ENCODE measurements at regions not wholly inside any gene's neighbourhood (a gene's known extent, or its start where the extent isn't known, plus 50 kb on each side); places are given as distances from the start of the nearest gene placed in this dataset.

DNA sequence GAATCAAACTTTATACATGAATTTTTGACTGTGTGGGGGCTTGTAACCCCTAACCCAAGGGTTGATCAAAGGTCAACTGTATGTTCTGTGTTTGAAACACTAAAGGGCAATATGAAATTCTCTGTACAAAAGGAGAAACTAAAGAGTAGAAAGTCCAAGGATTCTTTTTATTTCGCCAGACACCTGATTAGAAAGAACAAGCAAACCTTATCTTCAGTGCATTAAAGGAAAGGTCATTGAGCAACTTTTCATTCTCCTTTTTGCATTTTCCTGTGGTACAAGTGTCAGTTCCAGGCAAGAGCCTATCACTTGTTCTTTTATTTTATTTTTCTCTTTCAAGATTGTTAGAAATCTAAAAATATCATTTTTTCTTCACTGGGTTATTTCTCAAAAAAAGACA, 430.1 kb upstream of the EPHA3 start:
- no peak overlapping the region for H2AFZ ChIP-seq (ENCODE audit: low read length)
- no peak overlapping the region for H3K27ac ChIP-seq (ENCODE audit: low read depth, low read length)
- no peaks in the 10 kb centered on the region for H3K79me2 ChIP-seq (ENCODE audit: control insufficient read depth in 1 of 2, insufficient read depth in 2 of 2, low read length in 2 of 2)
- no peak overlapping the region for H4K91ac ChIP-seq (replicated peaks; ENCODE audit: insufficient read length, low read length)
- no peaks in the 10 kb centered on the region for H3K36me3 ChIP-seq (ENCODE audit: control insufficient read depth in 2 of 4, insufficient read depth in 4 of 4, low read length in 3 of 4)
- FAIRE-seq (no peak), DNase-seq (ENCODE audit: low read depth in 1 of 2, low spot score in 2 of 2) (no peak)
- no peak overlapping the region for H2BK20ac ChIP-seq (ENCODE audit: low read length)
- H3K9me3 ChIP-seq (ENCODE audit: insufficient read depth in 2 of 2, low read depth in 1 of 2, low read length in 1 of 2) = no peaks in the 10 kb centered on the region
- no peak overlapping the region for H4K5ac ChIP-seq (ENCODE audit: insufficient read length, low read depth, low read length)
- no peak overlapping the region for H4K8ac ChIP-seq (ENCODE audit: extremely low read depth, insufficient read depth, low read length)
- ChIA-PET CTCF (ENCODE audit: partially characterized antibody) (no interaction called here), POLR2A (ENCODE audit: partially characterized antibody) (no interaction called here)
- 83% methylated on average over 1 of the region's 1 CpG; no CpG with 5 or more reads in 1 of the 2 experiments for WGBS, 2 experiments (ENCODE audit: extremely low coverage in 1 of 2, insufficient coverage in 1 of 2, insufficient read length in 1 of 2, insufficient replicate concordance in 2 of 2, low coverage in 1 of 2, low lambda C conversion rate in 2 of 2, missing lambda C conversion rate in 1 of 2)
- no peak overlapping the region for H3K4me2 ChIP-seq (ENCODE audit: insufficient read depth in 1 of 2, low read depth in 2 of 2, low read length in 2 of 2)
- H3K27me3 ChIP-seq (replicated peaks in 1 of 4; ENCODE audit: control insufficient read depth in 3 of 4, extremely low read depth in 1 of 4, insufficient read depth in 3 of 4, low read length in 3 of 4) = no peaks in the 10 kb centered on the region
- H4K20me1 ChIP-seq (replicated peaks in 1 of 2; ENCODE audit: control insufficient read depth in 1 of 2, insufficient read depth in 2 of 2, low read length in 2 of 2) = no peaks in the 10 kb centered on the region
- no peak overlapping the region for H3K23ac ChIP-seq (ENCODE audit: insufficient read length)
- no peak overlapping the region for H3K4ac ChIP-seq (replicated peaks; ENCODE audit: insufficient read length, low read depth, low read length)
- H3K14ac ChIP-seq (ENCODE audit: insufficient read length) = no peak overlapping the region
- no peak overlapping the region for H3K56ac ChIP-seq (replicated peaks; ENCODE audit: insufficient read length, low read depth, low read length)
- H3K79me1 ChIP-seq (ENCODE audit: low read depth, low read length) = no peaks in the 10 kb centered on the region
- H3K23me2 ChIP-seq (ENCODE audit: low read depth, low read length) = no peaks in the 10 kb centered on the region
- no peak overlapping the region for H2BK5ac ChIP-seq (ENCODE audit: low read depth, low read length)
- H2AK5ac ChIP-seq (ENCODE audit: low read depth, low read length) = no peak overlapping the region
- H3K9ac ChIP-seq (replicated peaks in 1 of 4; ENCODE audit: extremely low read depth in 1 of 4, low read depth in 3 of 4, low read length in 3 of 4) = no peak overlapping the region
- H3K4me3 ChIP-seq (ENCODE audit: extremely low read depth in 1 of 4, insufficient read depth in 2 of 4, low read depth in 3 of 4, low read length in 4 of 4) = no peak overlapping the region
- H2BK15ac ChIP-seq (ENCODE audit: low read length) = no peak overlapping the region
- no peak overlapping the region for H3K18ac ChIP-seq (ENCODE audit: extremely low read depth, low read length)
- no peaks in the 10 kb centered on the region for H3K4me1 ChIP-seq (replicated peaks in 1 of 4; ENCODE audit: control insufficient read depth in 3 of 4, insufficient read depth in 4 of 4, low read length in 3 of 4)
- H2BK12ac ChIP-seq (ENCODE audit: low read depth, low read length) = no peak overlapping the region
- H2BK120ac ChIP-seq (replicated peaks; ENCODE audit: low read depth, low read length) = no peak overlapping the region
- TF ChIP-seq RFX5 (IDR thresholded peaks at IDR 0.05; ENCODE audit: borderline replicate concordance, low read depth, low read length) (no peak), NANOG (IDR thresholded peaks at IDR 0.05; ENCODE audit: insufficient read depth, low read depth, low read length, poor library complexity, severe bottlenecking) (no peak), TCF12 (IDR thresholded peaks at IDR 0.05; ENCODE audit: low read depth, low read length) (no peak), PHF8 (conservative IDR thresholded peaks at IDR 0.05; ENCODE audit: low read depth, low read length) (no peak), ATF2 (IDR thresholded peaks at IDR 0.05; ENCODE audit: low read length) (no peak), SIRT6 (IDR thresholded peaks at IDR 0.05; ENCODE audit: low read length) (no peak), TAF7 (optimal IDR thresholded peaks at IDR 0.05; ENCODE audit: borderline replicate concordance, low read depth, low read length) (no peak), SIX5 (IDR thresholded peaks at IDR 0.05; ENCODE audit: low read depth, low read length) (no peak), RNF2 (IDR thresholded peaks at IDR 0.05; ENCODE audit: borderline replicate concordance, low read depth, low read length, missing control alignments, poor library complexity, severe bottlenecking) (no peak)
- TF ChIP-seq, protein P1, sequence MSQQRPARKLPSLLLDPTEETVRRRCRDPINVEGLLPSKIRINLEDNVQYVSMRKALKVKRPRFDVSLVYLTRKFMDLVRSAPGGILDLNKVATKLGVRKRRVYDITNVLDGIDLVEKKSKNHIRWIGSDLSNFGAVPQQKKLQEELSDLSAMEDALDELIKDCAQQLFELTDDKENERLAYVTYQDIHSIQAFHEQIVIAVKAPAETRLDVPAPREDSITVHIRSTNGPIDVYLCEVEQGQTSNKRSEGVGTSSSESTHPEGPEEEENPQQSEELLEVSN (IDR thresholded peaks at IDR 0.05) = no peak
- TF ChIP-seq, protein P2, sequence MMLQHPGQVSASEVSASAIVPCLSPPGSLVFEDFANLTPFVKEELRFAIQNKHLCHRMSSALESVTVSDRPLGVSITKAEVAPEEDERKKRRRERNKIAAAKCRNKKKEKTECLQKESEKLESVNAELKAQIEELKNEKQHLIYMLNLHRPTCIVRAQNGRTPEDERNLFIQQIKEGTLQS (IDR thresholded peaks at IDR 0.05; ENCODE audit: insufficient read depth, low read depth, low read length) = no peak

All from H1 (cell line).